ENCODE measurements at regions not wholly inside any gene's neighbourhood (a gene's known extent, or its start where the extent isn't known, plus 50 kb on each side); places are given as distances from the start of the nearest gene placed in this dataset.

GRCh38 chr1:239619190-239619589, 232.8 kb downstream of the CHRM3 start:
- peaks cover 5% of the 10 kb centered on the region for H3K4me1 Mint-ChIP-seq

GRCh38 chr1:239630767-239631166, 244.4 kb downstream of the CHRM3 start:
- H3K4me1 Mint-ChIP-seq = peaks cover 4% of the 10 kb centered on the region
- no peaks in the 10 kb centered on the region for H3F3A ChIP-seq (ENCODE audit: low read depth)
- no peak overlapping the region for H3K4me3 ChIP-seq
- TF ChIP-seq CTCF (IDR thresholded peaks at IDR 0.05) = no peak
- TF ChIP-seq EZH2phosphoT487 (IDR thresholded peaks at IDR 0.05) = no peak
- no peak for TF ChIP-seq EZH2 (IDR thresholded peaks at IDR 0.05)
- no peak overlapping the region for H3K4me3 Mint-ChIP-seq
- peaks cover 2% of the 10 kb centered on the region for H3K27me3 Mint-ChIP-seq (ENCODE audit: insufficient read depth, low read depth)
- no peaks in the 10 kb centered on the region for H3K9me3 Mint-ChIP-seq
- H3K4me2 ChIP-seq = no peak overlapping the region
- no peaks in the 10 kb centered on the region for H3K79me2 ChIP-seq (ENCODE audit: low read depth)
- H3K27ac Mint-ChIP-seq = no peak overlapping the region
- no peaks in the 10 kb centered on the region for H3K36me3 Mint-ChIP-seq
- H3K4me1 ChIP-seq = no peaks in the 10 kb centered on the region
- H4K20me1 ChIP-seq (ENCODE audit: low read depth) = no peaks in the 10 kb centered on the region
- H3K36me3 ChIP-seq = no peaks in the 10 kb centered on the region
- no peaks in the 10 kb centered on the region for H3K27me3 ChIP-seq
- DNase-seq (ENCODE audit: low spot score) = no peak
- H3K9ac ChIP-seq = no peak overlapping the region
- no peaks in the 10 kb centered on the region for H3K9me3 ChIP-seq (ENCODE audit: low read depth)
- H2AFZ ChIP-seq (replicated peaks) = no peak overlapping the region
- H3K27ac ChIP-seq = no peak overlapping the region

More at GRCh38 chr1:239619190-239619589, 232.8 kb downstream of the CHRM3 start:
- Histone ChIP-seq H3K36me3 (no peaks in the 10 kb centered on the region), H3K9me3 (ENCODE audit: low read depth) (no peaks in the 10 kb centered on the region), H3K79me2 (ENCODE audit: low read depth) (no peaks in the 10 kb centered on the region), H4K20me1 (ENCODE audit: low read depth) (no peaks in the 10 kb centered on the region), H3K4me2 (no peak overlapping the region), H3K4me1 (peaks cover 4% of the 10 kb centered on the region), H3K27me3 (no peaks in the 10 kb centered on the region), H3K27ac (no peak overlapping the region), H3F3A (ENCODE audit: low read depth) (no peaks in the 10 kb centered on the region), H3K4me3 (no peak overlapping the region), H3K9ac (no peak overlapping the region), H2AFZ (replicated peaks) (no peak overlapping the region)
- Mint-ChIP-seq H3K27ac (no peak overlapping the region), H3K36me3 (no peaks in the 10 kb centered on the region), H3K9me3 (peaks cover 4% of the 10 kb centered on the region), H3K27me3 (ENCODE audit: insufficient read depth, low read depth) (peaks cover 2% of the 10 kb centered on the region), H3K4me3 (no peak overlapping the region)
- DNase-seq (ENCODE audit: low spot score) = no peak
- TF ChIP-seq EZH2phosphoT487 (IDR thresholded peaks at IDR 0.05) (no peak), CTCF (IDR thresholded peaks at IDR 0.05) (no peak), EZH2 (IDR thresholded peaks at IDR 0.05) (no peak)

- H3K4me2 ChIP-seq = no peak overlapping the region
- no peak for DNase-seq (ENCODE audit: low spot score)
- no peak overlapping the region for H3K27ac Mint-ChIP-seq
- H3K9me3 ChIP-seq (ENCODE audit: low read depth) = no peaks in the 10 kb centered on the region
- TF ChIP-seq EZH2phosphoT487 (IDR thresholded peaks at IDR 0.05) (no peak), CTCF (IDR thresholded peaks at IDR 0.05) (no peak), EZH2 (IDR thresholded peaks at IDR 0.05) (no peak)
- no peak overlapping the region for H3K4me3 ChIP-seq
- H2AFZ ChIP-seq (replicated peaks) = no peak overlapping the region
- no peaks in the 10 kb centered on the region for H3F3A ChIP-seq (ENCODE audit: low read depth)
- peaks cover 2% of the 10 kb centered on the region for H3K27me3 Mint-ChIP-seq (ENCODE audit: insufficient read depth, low read depth)
- no peak overlapping the region for H3K27ac ChIP-seq
- H3K36me3 ChIP-seq = no peaks in the 10 kb centered on the region
- no peaks in the 10 kb centered on the region for H3K9me3 Mint-ChIP-seq
- H3K4me1 Mint-ChIP-seq = peaks cover 4% of the 10 kb centered on the region
- no peaks in the 10 kb centered on the region for H3K36me3 Mint-ChIP-seq
- no peaks in the 10 kb centered on the region for H4K20me1 ChIP-seq (ENCODE audit: low read depth)
- no peak overlapping the region for H3K9ac ChIP-seq
- no peaks in the 10 kb centered on the region for H3K4me1 ChIP-seq
- no peaks in the 10 kb centered on the region for H3K79me2 ChIP-seq (ENCODE audit: low read depth)
- no peak overlapping the region for H3K4me3 Mint-ChIP-seq
- H3K27me3 ChIP-seq = no peaks in the 10 kb centered on the region
Measured at GRCh38 chr1:239633432-239633831, 247.1 kb downstream of the CHRM3 start.
